ENCODE measurements at regions not wholly inside any gene's neighbourhood (a gene's known extent, or its start where the extent isn't known, plus 50 kb on each side); places are given as distances from the start of the nearest gene placed in this dataset.

GRCh38 chr9:109914280-109915027 is 134.5 kb downstream of the PALM2AKAP2 start (continued):
- no peak for TF ChIP-seq THAP8 (CRISPR knock-in tag; IDR thresholded peaks at IDR 0.05; ENCODE audit: borderline replicate concordance)
- no peak for TF ChIP-seq ZNF138 (CRISPR knock-in tag; IDR thresholded peaks at IDR 0.05; ENCODE audit: low read depth)
- TF ChIP-seq ZNF558 (CRISPR knock-in tag; IDR thresholded peaks at IDR 0.05; ENCODE audit: borderline replicate concordance), result no peak
- no peak for TF ChIP-seq ZNF772 (CRISPR knock-in tag; IDR thresholded peaks at IDR 0.05)

- in situ Hi-C loops (cut with HindIII; ENCODE audit: extremely low pct_ligation_motif_present, low pct_unique_long_range_greater_than_20kb), result no loop called here
- no peak overlapping the region for H3K4me2 ChIP-seq (ENCODE audit: low read depth, low read length)
- TF ChIP-seq ZNF143 (CRISPR knock-in tag; IDR thresholded peaks at IDR 0.05) (no peak), ZNF609 (CRISPR knock-in tag; IDR thresholded peaks at IDR 0.05; ENCODE audit: borderline replicate concordance) (no peak), AHDC1 (CRISPR knock-in tag; IDR thresholded peaks at IDR 0.05; ENCODE audit: borderline replicate concordance) (no peak), ZNF296 (CRISPR knock-in tag; conservative IDR thresholded peaks at IDR 0.05) (no peak), HNRNPL (IDR thresholded peaks at IDR 0.05; ENCODE audit: low read depth, low read length) (no peak), SMARCE1 (IDR thresholded peaks at IDR 0.05; ENCODE audit: borderline replicate concordance) (no peak), ZNF274 (CRISPR knock-in tag; IDR thresholded peaks at IDR 0.05) (no peak), NR2F1 (CRISPR knock-in tag; IDR thresholded peaks at IDR 0.05) (no peak)
Measured at GRCh38 chr9:109916316-109916715, 136.3 kb downstream of the PALM2AKAP2 start.

More at GRCh38 chr9:109916316-109916715, 136.3 kb downstream of the PALM2AKAP2 start:
- 86% methylated on average over 6 of the region's 6 CpGs for WGBS (ENCODE audit: low lambda C conversion rate)
- FAIRE-seq (no peak), ATAC-seq (no peak), DNase-seq (ENCODE audit: low spot score) (no peak)
- Histone ChIP-seq H3K27me3 (ENCODE audit: control insufficient read depth in 1 of 2, insufficient read depth in 2 of 2, low read length in 2 of 2) (peaks cover 0 to 2% of the 10 kb centered on the region in 2 experiments; a peak in 1 of 5 replicates), H3K36me3 (replicated peaks in 1 of 2; ENCODE audit: control insufficient read depth in 1 of 2, insufficient read depth in 2 of 2, low read length in 2 of 2) (no peaks in the 10 kb centered on the region), H3K4me3 (replicated peaks in 1 of 3; ENCODE audit: insufficient read depth in 1 of 3, low read depth in 2 of 3, low read length in 3 of 3) (no peak overlapping the region), H4K20me1 (ENCODE audit: insufficient read depth, low read length) (no peaks in the 10 kb centered on the region), H3K9me3 (ENCODE audit: low read length) (no peaks in the 10 kb centered on the region), H3K27ac (ENCODE audit: extremely low read length, insufficient read depth, low read length) (no peak overlapping the region), H3K9ac (ENCODE audit: insufficient read depth, low read depth, low read length) (no peak overlapping the region), H2AFZ (ENCODE audit: low read length) (no peak overlapping the region), H3K4me1 (ENCODE audit: insufficient read depth, low read length) (no peaks in the 10 kb centered on the region), H3K79me2 (ENCODE audit: insufficient read depth, low read length) (no peaks in the 10 kb centered on the region)
- POLR2A ChIA-PET, result no interaction called here
- intact Hi-C loops (cut with micrococcal nuclease; ENCODE audit: unreplicated experiment), result no loop called here
- CTCF ChIA-PET (ENCODE audit: low intra/inter-chr PET ratio, low total read pairs), result no interaction called here
- BruUV-seq (replicated peaks), result no TSS peak
